Astrocyte (in vitro differentiated cells and primary cell): ENCODE measurements at regions not wholly inside any gene's neighbourhood (a gene's known extent, or its start where the extent isn't known, plus 50 kb on each side); places are given as distances from the start of the nearest gene placed in this dataset.

Source experiments
- DNase-seq: peaks from one replicate; pipeline ENCODE4 v3.0.0-alpha.2; 2010; ENCODE audit warnings: low read depth
- FAIRE-seq: peaks from 2 replicates; lab custom pipeline; 2011; peaks lifted over from hg19 to GRCh38; lab: Jason Lieb, UNC
- H2AFZ ChIP-seq: 2 replicates; pipeline ENCODE4 v1.6.0; 2012; ENCODE audit warnings: low read depth, low read length, inconsistent platforms
- H3K27ac ChIP-seq: 2 replicates; pipeline ENCODE4 v1.5.1; 2011; ENCODE audit warnings: low read depth, low read length, inconsistent platforms
- H3K27me3 ChIP-seq: 2 replicates; pipeline ENCODE4 v1.6.0; 2011; ENCODE audit warnings: low read length, inconsistent platforms; ENCODE audit not compliant: insufficient read depth
- H3K36me3 ChIP-seq: 2 replicates; pipeline ENCODE4 v1.5.1; 2011; ENCODE audit warnings: low read length, inconsistent platforms; ENCODE audit not compliant: insufficient read depth
- H3K4me1 ChIP-seq: 2 replicates; pipeline ENCODE4 v1.5.1; 2011; ENCODE audit warnings: low read length, inconsistent platforms; ENCODE audit not compliant: insufficient read depth
- H3K4me2 ChIP-seq: 2 replicates; pipeline ENCODE4 v1.6.0; 2012; ENCODE audit warnings: low read length, inconsistent platforms
- H3K4me3 ChIP-seq: 2 replicates; pipeline ENCODE4 v1.5.1; 2011; ENCODE audit warnings: low read depth, mild to moderate bottlenecking, low read length, inconsistent platforms; ENCODE audit not compliant: insufficient read depth
- H3K79me2 ChIP-seq: 2 replicates; pipeline ENCODE4 v1.6.0; 2012; ENCODE audit warnings: mild to moderate bottlenecking, low read length, inconsistent platforms; ENCODE audit not compliant: insufficient read depth
- H3K9ac ChIP-seq: 2 replicates; pipeline ENCODE4 v1.6.0; 2012; ENCODE audit warnings: mild to moderate bottlenecking, low read length, inconsistent platforms
- H3K9me3 ChIP-seq: 2 replicates; pipeline ENCODE4 v1.5.1; 2012; ENCODE audit warnings: low read depth, mild to moderate bottlenecking, low read length, inconsistent platforms; ENCODE audit not compliant: insufficient read depth
- H4K20me1 ChIP-seq: 2 replicates; pipeline ENCODE4 v1.6.0; 2012; ENCODE audit warnings: low read length, inconsistent platforms; ENCODE audit not compliant: insufficient read depth
- H3K27ac Mint-ChIP-seq: one replicate; pipeline ENCODE4 v1.8.0; 2021; ENCODE audit warnings: mild to moderate bottlenecking, mixed read lengths; ENCODE audit not compliant: unreplicated experiment
- H3K27me3 Mint-ChIP-seq: one replicate; pipeline ENCODE4 v1.8.0; 2021; ENCODE audit warnings: low read depth, mixed read lengths; ENCODE audit not compliant: unreplicated experiment
- H3K36me3 Mint-ChIP-seq: one replicate; pipeline ENCODE4 v1.8.0; 2021; ENCODE audit warnings: low read depth, mixed read lengths; ENCODE audit not compliant: unreplicated experiment
- H3K4me1 Mint-ChIP-seq: one replicate; pipeline ENCODE4 v1.8.0; 2021; ENCODE audit warnings: low read depth, mixed read lengths; ENCODE audit not compliant: unreplicated experiment
- H3K4me3 Mint-ChIP-seq: one replicate; pipeline ENCODE4 v1.8.0; 2021; ENCODE audit warnings: mild to moderate bottlenecking, moderate library complexity, mixed read lengths; ENCODE audit not compliant: unreplicated experiment
- H3K9me3 Mint-ChIP-seq: one replicate; pipeline ENCODE4 v1.8.0; 2021; ENCODE audit warnings: mild to moderate bottlenecking, mixed read lengths; ENCODE audit not compliant: unreplicated experiment
- CTCF ChIP-seq: IDR thresholded peaks from 2 replicates; pipeline ENCODE4 v1.5.1; 2011; ENCODE audit warnings: low read depth, mild to moderate bottlenecking, inconsistent platforms, low read length, moderate library complexity; ENCODE audit not compliant: insufficient read depth
- EZH2 ChIP-seq: IDR thresholded peaks from 2 replicates; pipeline ENCODE4 v1.6.1; 2012; ENCODE audit warnings: mild to moderate bottlenecking, low read length, inconsistent platforms; ENCODE audit not compliant: insufficient read depth

DNA sequence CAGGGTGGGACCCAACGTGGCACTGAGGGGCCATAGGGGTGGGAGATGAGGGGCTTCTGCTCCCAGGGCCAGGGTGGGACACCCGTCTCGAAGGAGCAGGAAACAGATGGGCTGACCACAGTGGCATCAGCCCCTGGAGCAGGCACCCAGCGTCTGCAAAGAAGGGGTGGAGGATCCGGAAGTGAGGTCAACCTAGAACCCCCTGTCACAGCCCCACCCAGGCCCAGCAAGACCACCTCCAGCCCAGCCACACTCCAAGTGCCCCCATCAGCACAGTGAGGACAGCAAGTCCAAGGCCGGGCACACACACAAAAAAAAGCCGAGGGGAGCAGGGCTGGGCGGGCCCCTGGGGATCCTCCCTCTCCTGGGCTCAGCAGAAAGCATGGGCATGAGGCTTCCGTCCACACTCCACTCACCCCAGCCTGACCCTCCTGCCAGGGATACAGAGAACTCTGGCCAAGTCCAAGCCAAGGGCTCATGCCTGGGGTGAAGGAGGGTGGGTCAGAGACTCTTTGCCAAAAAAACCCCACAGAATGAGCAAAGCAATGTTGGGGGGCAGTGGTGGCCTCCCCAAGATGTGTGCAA, 111.0 kb downstream of the FOXL3 start:
- no peak for DNase-seq
- H3K4me3 ChIP-seq: no peak overlapping the region
- no peak overlapping the region for H3K27ac ChIP-seq
- H3K27me3 ChIP-seq: peaks cover 9% of the 10 kb centered on the region
- no peaks in the 10 kb centered on the region for H3K4me1 ChIP-seq
- no peak overlapping the region for H3K4me3 Mint-ChIP-seq
- no peaks in the 10 kb centered on the region for H4K20me1 ChIP-seq
- no peaks in the 10 kb centered on the region for H3K4me1 Mint-ChIP-seq
- H3K9ac ChIP-seq: no peak overlapping the region
- peaks cover 18% of the 10 kb centered on the region for H3K9me3 ChIP-seq
- FAIRE-seq: no peak
- H3K36me3 Mint-ChIP-seq: no peaks in the 10 kb centered on the region
- H3K9me3 Mint-ChIP-seq: peaks cover 32% of the 10 kb centered on the region
- H3K27ac Mint-ChIP-seq: no peak overlapping the region
- H2AFZ ChIP-seq: no peak overlapping the region
- H3K79me2 ChIP-seq: no peaks in the 10 kb centered on the region
- TF ChIP-seq CTCF (no peak), EZH2 (no peak)
- no peaks in the 10 kb centered on the region for H3K36me3 ChIP-seq
- no peak overlapping the region for H3K4me2 ChIP-seq
- H3K27me3 Mint-ChIP-seq: peaks cover 41% of the 10 kb centered on the region

- no peak overlapping the region for H3K4me3 Mint-ChIP-seq
- H4K20me1 ChIP-seq: no peaks in the 10 kb centered on the region
- H3K27ac Mint-ChIP-seq: no peak overlapping the region
- H3K4me1 Mint-ChIP-seq: no peaks in the 10 kb centered on the region
- no peak overlapping the region for H3K9ac ChIP-seq
- no peak for FAIRE-seq
- no peak for DNase-seq
- no peaks in the 10 kb centered on the region for H3K36me3 Mint-ChIP-seq
- peaks cover 18% of the 10 kb centered on the region for H3K9me3 ChIP-seq
- no peaks in the 10 kb centered on the region for H3K36me3 ChIP-seq
- H3K4me1 ChIP-seq: no peaks in the 10 kb centered on the region
- no peak overlapping the region for H2AFZ ChIP-seq
- H3K27me3 ChIP-seq: peaks cover 11% of the 10 kb centered on the region
- TF ChIP-seq CTCF: no peak
- TF ChIP-seq EZH2: no peak
- peaks cover 46% of the 10 kb centered on the region for H3K27me3 Mint-ChIP-seq
- no peak overlapping the region for H3K27ac ChIP-seq
- peaks cover 32% of the 10 kb centered on the region for H3K9me3 Mint-ChIP-seq
- H3K4me3 ChIP-seq: no peak overlapping the region
- H3K79me2 ChIP-seq: no peaks in the 10 kb centered on the region
- H3K4me2 ChIP-seq: no peak overlapping the region
Measured at GRCh38 chr7:401495-401894, 111.5 kb downstream of the FOXL3 start.

GRCh38 chr7:404812-405488, 114.7 kb downstream of the PDGFA start:
- Histone ChIP-seq H3K4me3 (no peak overlapping the region), H4K20me1 (no peaks in the 10 kb centered on the region), H3K9me3 (no peaks in the 10 kb centered on the region), H3K4me1 (no peaks in the 10 kb centered on the region), H3K27me3 (peaks cover 18% of the 10 kb centered on the region), H3K4me2 (no peak overlapping the region), H2AFZ (no peak overlapping the region), H3K9ac (no peak overlapping the region), H3K36me3 (no peaks in the 10 kb centered on the region), H3K27ac (no peak overlapping the region), H3K79me2 (no peaks in the 10 kb centered on the region)
- no peak for DNase-seq
- Mint-ChIP-seq H3K4me1 (no peaks in the 10 kb centered on the region), H3K36me3 (no peaks in the 10 kb centered on the region), H3K9me3 (peaks cover 10% of the 10 kb centered on the region), H3K4me3 (no peak overlapping the region), H3K27me3 (peaks cover 50% of the 10 kb centered on the region), H3K27ac (no peak overlapping the region)
- no peak for TF ChIP-seq CTCF
- no peak for TF ChIP-seq EZH2
- FAIRE-seq: no peak
